HEK293 (cell line): ENCODE measurements at regions not wholly inside any gene's neighbourhood (a gene's known extent, or its start where the extent isn't known, plus 50 kb on each side); places are given as distances from the start of the nearest gene placed in this dataset.

Experiments used
- ELK4 ChIP-seq: IDR thresholded peaks from 2 replicates; pipeline ENCODE4 v1.6.1; 2011; ENCODE audit warnings: mild to moderate bottlenecking, low read depth, low read length, borderline replicate concordance
- GLI2 ChIP-seq: fragments of 450-650 bp; formaldehyde crosslinking; IDR thresholded peaks from 2 replicates; pipeline ENCODE4; 2017; ENCODE audit warnings: missing biosample characterization, missing genetic modification characterization, low read depth, borderline replicate concordance
- GLIS1 ChIP-seq: fragments of 450-650 bp; formaldehyde crosslinking; IDR thresholded peaks from 2 replicates; pipeline ENCODE4 v1.5.1; 2016; ENCODE audit warnings: missing biosample characterization, missing genetic modification characterization
- HOXD13 ChIP-seq: sonication (generic); formaldehyde crosslinking; IDR thresholded peaks from 2 replicates; pipeline ENCODE4 v1.8.0; 2022; ENCODE audit warnings: missing genetic modification reagents, borderline replicate concordance
- KLF8 ChIP-seq: fragments of 450-650 bp; formaldehyde crosslinking; IDR thresholded peaks from 2 replicates; pipeline ENCODE4 v1.5.1; 2016; ENCODE audit warnings: missing biosample characterization, missing genetic modification characterization
- MEIS1 ChIP-seq: sonication (generic); formaldehyde crosslinking; IDR thresholded peaks from 2 replicates; pipeline ENCODE4 v1.8.1; 2022; ENCODE audit warnings: missing genetic modification reagents, mild to moderate bottlenecking, borderline replicate concordance
- OSR2 ChIP-seq: fragments of 450-650 bp; formaldehyde crosslinking; IDR thresholded peaks from 2 replicates; pipeline ENCODE4 v1.5.1; 2016; ENCODE audit warnings: missing biosample characterization, missing genetic modification characterization
- SALL2 ChIP-seq: fragments of 450-650 bp; formaldehyde crosslinking; IDR thresholded peaks from 2 replicates; pipeline ENCODE4 v1.5.0; 2017; ENCODE audit warnings: missing biosample characterization, mild to moderate bottlenecking, missing genetic modification characterization, borderline replicate concordance
- SP2 ChIP-seq: fragments of 450-650 bp; formaldehyde crosslinking; IDR thresholded peaks from 2 replicates; pipeline ENCODE4 v1.5.1; 2016; ENCODE audit warnings: missing biosample characterization, missing genetic modification characterization
- ZBTB20 ChIP-seq: fragments of 450-650 bp; formaldehyde crosslinking; IDR thresholded peaks from 2 replicates; pipeline ENCODE4 v1.5.1; 2016; ENCODE audit warnings: missing biosample characterization, missing genetic modification characterization
- ZNF10 ChIP-seq: fragments of 450-650 bp; formaldehyde crosslinking; IDR thresholded peaks from 2 replicates; pipeline ENCODE4 v1.5.1; 2017; ENCODE audit warnings: missing biosample characterization, missing genetic modification characterization
- ZNF24 ChIP-seq: fragments of 450-650 bp; formaldehyde crosslinking; IDR thresholded peaks from 2 replicates; pipeline ENCODE4 v1.5.1; 2016; ENCODE audit warnings: missing biosample characterization, missing genetic modification characterization
- ZNF26 ChIP-seq: fragments of 450-650 bp; formaldehyde crosslinking; IDR thresholded peaks from 2 replicates; pipeline ENCODE4 v1.5.1; 2016; ENCODE audit warnings: missing biosample characterization, missing genetic modification characterization
- ZNF501 ChIP-seq: fragments of 450-650 bp; formaldehyde crosslinking; IDR thresholded peaks from 2 replicates; pipeline ENCODE4 v1.5.1; 2016; ENCODE audit warnings: missing biosample characterization, missing genetic modification characterization
- ZSCAN23 ChIP-seq: fragments of 450-650 bp; formaldehyde crosslinking; IDR thresholded peaks from 2 replicates; pipeline ENCODE4 v1.5.1; 2016; ENCODE audit warnings: missing biosample characterization, missing genetic modification characterization
- TF ChIP-seq, protein P1 (sequence below): fragments of 450-650 bp; formaldehyde crosslinking; IDR thresholded peaks from 2 replicates; pipeline ENCODE4 v1.5.1; 2016; ENCODE audit warnings: missing biosample characterization, missing genetic modification characterization
- TF ChIP-seq, protein P2 (sequence below): fragments of 450-650 bp; IDR thresholded peaks from 2 replicates; pipeline ENCODE4 v1.5.1; 2018; ENCODE audit warnings: missing biosample characterization, mild to moderate bottlenecking, missing genetic modification characterization
- TF ChIP-seq, protein P3 (sequence below): fragments of 450-650 bp; formaldehyde crosslinking; IDR thresholded peaks from 2 replicates; pipeline ENCODE4 v1.5.1; 2016; ENCODE audit warnings: missing biosample characterization, missing genetic modification characterization, borderline replicate concordance
- TF ChIP-seq, protein P4 (sequence below): fragments of 450-650 bp; formaldehyde crosslinking; IDR thresholded peaks from 2 replicates; pipeline ENCODE4 v1.5.1; 2016; ENCODE audit warnings: missing biosample characterization, missing genetic modification characterization
- TF ChIP-seq, protein P5 (sequence below): fragments of 450-650 bp; formaldehyde crosslinking; IDR thresholded peaks from 2 replicates; pipeline ENCODE4 v1.5.1; 2016; ENCODE audit warnings: missing biosample characterization, missing genetic modification characterization
- TF ChIP-seq, protein P6 (sequence below): fragments of 450-650 bp; formaldehyde crosslinking; IDR thresholded peaks from 2 replicates; pipeline ENCODE4 v1.5.1; 2016; ENCODE audit warnings: missing biosample characterization, missing genetic modification characterization
- TF ChIP-seq, protein P7 (sequence below): fragments of 450-650 bp; formaldehyde crosslinking; IDR thresholded peaks from 2 replicates; pipeline ENCODE4 v1.5.1; 2016; ENCODE audit warnings: missing biosample characterization, missing genetic modification characterization

DNA sequence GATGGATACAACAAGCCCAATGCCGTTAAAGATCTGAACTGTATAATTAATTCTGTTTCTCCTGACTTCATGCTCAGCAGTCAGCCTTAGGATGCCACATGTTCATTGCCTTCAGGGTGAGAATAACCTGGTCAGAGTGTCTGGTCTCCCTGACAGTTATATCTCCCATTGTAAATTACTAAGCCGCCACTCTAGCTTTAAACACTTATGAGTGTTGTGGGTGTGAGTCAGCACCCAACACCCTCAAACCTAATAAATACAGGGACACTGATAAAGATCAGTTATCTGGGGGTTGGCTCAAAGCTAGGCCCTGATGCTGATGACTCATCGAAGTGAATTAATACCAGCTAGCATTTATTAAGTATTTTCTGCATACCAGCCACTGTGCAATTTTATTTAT is 64.9 kb upstream of the DYNLT3 start (continued):
- TF ChIP-seq, protein P1, sequence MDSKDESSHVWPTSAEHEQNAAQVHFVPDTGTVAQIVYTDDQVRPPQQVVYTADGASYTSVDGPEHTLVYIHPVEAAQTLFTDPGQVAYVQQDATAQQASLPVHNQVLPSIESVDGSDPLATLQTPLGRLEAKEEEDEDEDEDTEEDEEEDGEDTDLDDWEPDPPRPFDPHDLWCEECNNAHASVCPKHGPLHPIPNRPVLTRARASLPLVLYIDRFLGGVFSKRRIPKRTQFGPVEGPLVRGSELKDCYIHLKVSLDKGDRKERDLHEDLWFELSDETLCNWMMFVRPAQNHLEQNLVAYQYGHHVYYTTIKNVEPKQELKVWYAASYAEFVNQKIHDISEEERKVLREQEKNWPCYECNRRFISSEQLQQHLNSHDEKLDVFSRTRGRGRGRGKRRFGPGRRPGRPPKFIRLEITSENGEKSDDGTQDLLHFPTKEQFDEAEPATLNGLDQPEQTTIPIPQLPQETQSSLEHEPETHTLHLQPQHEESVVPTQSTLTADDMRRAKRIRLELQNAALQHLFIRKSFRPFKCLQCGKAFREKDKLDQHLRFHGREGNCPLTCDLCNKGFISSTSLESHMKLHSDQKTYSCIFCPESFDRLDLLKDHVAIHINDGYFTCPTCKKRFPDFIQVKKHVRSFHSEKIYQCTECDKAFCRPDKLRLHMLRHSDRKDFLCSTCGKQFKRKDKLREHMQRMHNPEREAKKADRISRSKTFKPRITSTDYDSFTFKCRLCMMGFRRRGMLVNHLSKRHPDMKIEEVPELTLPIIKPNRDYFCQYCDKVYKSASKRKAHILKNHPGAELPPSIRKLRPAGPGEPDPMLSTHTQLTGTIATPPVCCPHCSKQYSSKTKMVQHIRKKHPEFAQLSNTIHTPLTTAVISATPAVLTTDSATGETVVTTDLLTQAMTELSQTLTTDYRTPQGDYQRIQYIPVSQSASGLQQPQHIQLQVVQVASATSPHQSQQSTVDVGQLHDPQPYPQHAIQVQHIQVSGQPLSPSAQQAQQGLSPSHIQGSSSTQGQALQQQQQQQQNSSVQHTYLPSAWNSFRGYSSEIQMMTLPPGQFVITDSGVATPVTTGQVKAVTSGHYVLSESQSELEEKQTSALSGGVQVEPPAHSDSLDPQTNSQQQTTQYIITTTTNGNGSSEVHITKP (tag by site-specific recombination): peak; percentile 41
- TF ChIP-seq SP2 (tag by site-specific recombination) (no peak), ZBTB20 (tag by site-specific recombination) (peak; percentile 72; the same call in 1 of the 2 replicates), KLF8 (tag by site-specific recombination) (0 out of 2 replicates have a peak, but pooled peaks have one; percentile 36), HOXD13 (CRISPR knock-in tag) (0 out of 2 replicates have a peak, but pooled peaks have one; percentile 81), ZNF10 (tag by site-specific recombination) (peak; percentile 68; the same call in 1 of the 2 replicates), GLI2 (tag by site-specific recombination) (no peak), GLIS1 (tag by site-specific recombination) (peak; percentile 35; the same call in 1 of the 2 replicates), ZNF24 (tag by site-specific recombination) (0 out of 2 replicates have a peak, but pooled peaks have one; percentile 39), SALL2 (tag by site-specific recombination) (no peak), ZNF501 (no peak), OSR2 (tag by site-specific recombination) (peak; percentile 48; the same call in 1 of the 2 replicates), ELK4 (no peak), ZSCAN23 (tag by site-specific recombination) (0 out of 2 replicates have a peak, but pooled peaks have one; percentile 16), ZNF26 (tag by site-specific recombination) (no peak), MEIS1 (CRISPR knock-in tag) (no peak)
- TF ChIP-seq, protein P2, sequence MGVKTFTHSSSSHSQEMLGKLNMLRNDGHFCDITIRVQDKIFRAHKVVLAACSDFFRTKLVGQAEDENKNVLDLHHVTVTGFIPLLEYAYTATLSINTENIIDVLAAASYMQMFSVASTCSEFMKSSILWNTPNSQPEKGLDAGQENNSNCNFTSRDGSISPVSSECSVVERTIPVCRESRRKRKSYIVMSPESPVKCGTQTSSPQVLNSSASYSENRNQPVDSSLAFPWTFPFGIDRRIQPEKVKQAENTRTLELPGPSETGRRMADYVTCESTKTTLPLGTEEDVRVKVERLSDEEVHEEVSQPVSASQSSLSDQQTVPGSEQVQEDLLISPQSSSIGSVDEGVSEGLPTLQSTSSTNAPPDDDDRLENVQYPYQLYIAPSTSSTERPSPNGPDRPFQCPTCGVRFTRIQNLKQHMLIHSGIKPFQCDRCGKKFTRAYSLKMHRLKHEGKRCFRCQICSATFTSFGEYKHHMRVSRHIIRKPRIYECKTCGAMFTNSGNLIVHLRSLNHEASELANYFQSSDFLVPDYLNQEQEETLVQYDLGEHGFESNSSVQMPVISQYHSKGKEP (tag by site-specific recombination): no peak
- TF ChIP-seq, protein P3, sequence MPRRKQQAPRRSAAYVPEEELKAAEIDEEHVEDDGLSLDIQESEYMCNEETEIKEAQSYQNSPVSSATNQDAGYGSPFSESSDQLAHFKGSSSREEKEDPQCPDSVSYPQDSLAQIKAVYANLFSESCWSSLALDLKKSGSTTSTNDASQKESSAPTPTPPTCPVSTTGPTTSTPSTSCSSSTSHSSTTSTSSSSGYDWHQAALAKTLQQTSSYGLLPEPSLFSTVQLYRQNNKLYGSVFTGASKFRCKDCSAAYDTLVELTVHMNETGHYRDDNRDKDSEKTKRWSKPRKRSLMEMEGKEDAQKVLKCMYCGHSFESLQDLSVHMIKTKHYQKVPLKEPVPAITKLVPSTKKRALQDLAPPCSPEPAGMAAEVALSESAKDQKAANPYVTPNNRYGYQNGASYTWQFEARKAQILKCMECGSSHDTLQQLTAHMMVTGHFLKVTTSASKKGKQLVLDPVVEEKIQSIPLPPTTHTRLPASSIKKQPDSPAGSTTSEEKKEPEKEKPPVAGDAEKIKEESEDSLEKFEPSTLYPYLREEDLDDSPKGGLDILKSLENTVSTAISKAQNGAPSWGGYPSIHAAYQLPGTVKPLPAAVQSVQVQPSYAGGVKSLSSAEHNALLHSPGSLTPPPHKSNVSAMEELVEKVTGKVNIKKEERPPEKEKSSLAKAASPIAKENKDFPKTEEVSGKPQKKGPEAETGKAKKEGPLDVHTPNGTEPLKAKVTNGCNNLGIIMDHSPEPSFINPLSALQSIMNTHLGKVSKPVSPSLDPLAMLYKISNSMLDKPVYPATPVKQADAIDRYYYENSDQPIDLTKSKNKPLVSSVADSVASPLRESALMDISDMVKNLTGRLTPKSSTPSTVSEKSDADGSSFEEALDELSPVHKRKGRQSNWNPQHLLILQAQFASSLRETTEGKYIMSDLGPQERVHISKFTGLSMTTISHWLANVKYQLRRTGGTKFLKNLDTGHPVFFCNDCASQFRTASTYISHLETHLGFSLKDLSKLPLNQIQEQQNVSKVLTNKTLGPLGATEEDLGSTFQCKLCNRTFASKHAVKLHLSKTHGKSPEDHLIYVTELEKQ (tag by site-specific recombination): 0 out of 2 replicates have a peak, but pooled peaks have one; percentile 44
- TF ChIP-seq, protein P4, sequence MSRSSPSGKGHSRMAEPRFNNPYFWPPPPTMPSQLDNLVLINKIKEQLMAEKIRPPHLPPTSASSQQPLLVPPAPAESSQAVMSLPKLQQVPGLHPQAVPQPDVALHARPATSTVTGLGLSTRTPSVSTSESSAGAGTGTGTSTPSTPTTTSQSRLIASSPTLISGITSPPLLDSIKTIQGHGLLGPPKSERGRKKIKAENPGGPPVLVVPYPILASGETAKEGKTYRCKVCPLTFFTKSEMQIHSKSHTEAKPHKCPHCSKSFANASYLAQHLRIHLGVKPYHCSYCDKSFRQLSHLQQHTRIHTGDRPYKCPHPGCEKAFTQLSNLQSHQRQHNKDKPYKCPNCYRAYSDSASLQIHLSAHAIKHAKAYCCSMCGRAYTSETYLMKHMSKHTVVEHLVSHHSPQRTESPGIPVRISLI (tag by site-specific recombination): no peak
- TF ChIP-seq, protein P5, sequence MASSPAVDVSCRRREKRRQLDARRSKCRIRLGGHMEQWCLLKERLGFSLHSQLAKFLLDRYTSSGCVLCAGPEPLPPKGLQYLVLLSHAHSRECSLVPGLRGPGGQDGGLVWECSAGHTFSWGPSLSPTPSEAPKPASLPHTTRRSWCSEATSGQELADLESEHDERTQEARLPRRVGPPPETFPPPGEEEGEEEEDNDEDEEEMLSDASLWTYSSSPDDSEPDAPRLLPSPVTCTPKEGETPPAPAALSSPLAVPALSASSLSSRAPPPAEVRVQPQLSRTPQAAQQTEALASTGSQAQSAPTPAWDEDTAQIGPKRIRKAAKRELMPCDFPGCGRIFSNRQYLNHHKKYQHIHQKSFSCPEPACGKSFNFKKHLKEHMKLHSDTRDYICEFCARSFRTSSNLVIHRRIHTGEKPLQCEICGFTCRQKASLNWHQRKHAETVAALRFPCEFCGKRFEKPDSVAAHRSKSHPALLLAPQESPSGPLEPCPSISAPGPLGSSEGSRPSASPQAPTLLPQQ (tag by site-specific recombination): peak; percentile 30; the same call in 1 of the 2 replicates
- TF ChIP-seq, protein P6, sequence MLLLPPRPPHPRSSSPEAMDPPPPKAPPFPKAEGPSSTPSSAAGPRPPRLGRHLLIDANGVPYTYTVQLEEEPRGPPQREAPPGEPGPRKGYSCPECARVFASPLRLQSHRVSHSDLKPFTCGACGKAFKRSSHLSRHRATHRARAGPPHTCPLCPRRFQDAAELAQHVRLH (tag by site-specific recombination): no peak
- TF ChIP-seq, protein P7, sequence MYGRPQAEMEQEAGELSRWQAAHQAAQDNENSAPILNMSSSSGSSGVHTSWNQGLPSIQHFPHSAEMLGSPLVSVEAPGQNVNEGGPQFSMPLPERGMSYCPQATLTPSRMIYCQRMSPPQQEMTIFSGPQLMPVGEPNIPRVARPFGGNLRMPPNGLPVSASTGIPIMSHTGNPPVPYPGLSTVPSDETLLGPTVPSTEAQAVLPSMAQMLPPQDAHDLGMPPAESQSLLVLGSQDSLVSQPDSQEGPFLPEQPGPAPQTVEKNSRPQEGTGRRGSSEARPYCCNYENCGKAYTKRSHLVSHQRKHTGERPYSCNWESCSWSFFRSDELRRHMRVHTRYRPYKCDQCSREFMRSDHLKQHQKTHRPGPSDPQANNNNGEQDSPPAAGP: 0 out of 2 replicates have a peak, but pooled peaks have one; percentile 52
